Motor neuron (in vitro differentiated cells): ENCODE measurements at regions not wholly inside any gene's neighbourhood (a gene's known extent, or its start where the extent isn't known, plus 50 kb on each side); places are given as distances from the start of the nearest gene placed in this dataset.
"Not testable (repeated sequence)": the region's sequence is repeated elsewhere in the genome, so short reads cannot be mapped to it uniquely, and the experiment has no call there.

ENCODE experiments used
- ATAC-seq, 8 experiments: fragments of 200-7000 bp; cut with Tn5 transposase; replicated peaks in 6 of 8; 2 replicates each; pipeline ENCODE4 v1.8.0; 2021; ENCODE audit warnings: mild to moderate bottlenecking in 8 of 8, moderate library complexity in 8 of 8
- H3K27ac ChIP-seq, 2 donors: fragments of 250-450 bp; sonication (Bioruptor Pico); 2 replicates each; pipeline ENCODE4 v1.9.0; 2021; ENCODE audit warnings: antibody characterized with exemption in 2 of 2, mild to moderate bottlenecking in 2 of 2, moderate library complexity in 1 of 2
- H3K4me1 ChIP-seq, 2 donors: fragments of 250-450 bp; sonication (Bioruptor Pico); replicated peaks in 1 of 2; 2 replicates each; pipeline ENCODE4 v1.6.1; 2021; ENCODE audit warnings: antibody characterized with exemption in 2 of 2, mild to moderate bottlenecking in 2 of 2, moderate library complexity in 1 of 2
- H3K4me3 ChIP-seq, 5 donors: fragments of 250-450 bp; sonication (Bioruptor Pico); 2 replicates each; pipeline ENCODE4 v1.9.0; 2021; ENCODE audit warnings: antibody characterized with exemption in 5 of 5, mild to moderate bottlenecking in 5 of 5, moderate library complexity in 4 of 5
- WGBS, 10 experiments: fragments of 450-650 bp; shearing (Covaris generic); methylation state at CpG; one replicate each; pipeline ENCODE4 v1.0.0; 2022; 5-methylcytosine and 5-hydroxymethylcytosine counted together
- in situ Hi-C, 9 experiments: fragments of 400-800 bp; cut with MboI; loops; one replicate each; pipeline ENCODE4 v1.15.0; 2021; ENCODE audit warnings: low sequenced_read_pairs in 9 of 9, low pct_unique_long_range_greater_than_20kb in 2 of 9; ENCODE audit not compliant: unreplicated experiment in 9 of 9

- no peak overlapping the region for H3K4me3 ChIP-seq
- no peak overlapping the region for H3K27ac ChIP-seq
- peaks cover 11 to 14% of the 10 kb centered on the region in 2 donors for H3K4me1 ChIP-seq
- 89 to 100% (median 97%) methylated on average over 1 to 3 of the region's 3 CpGs; no CpG with 5 or more reads in 1 of the 10 experiments for WGBS, 10 experiments
- ATAC-seq: no peak
- in situ Hi-C loops: no loop called here
Measured at GRCh38 chr3:124633524-124633923, 96.7 kb upstream of the UMPS start.

DNA sequence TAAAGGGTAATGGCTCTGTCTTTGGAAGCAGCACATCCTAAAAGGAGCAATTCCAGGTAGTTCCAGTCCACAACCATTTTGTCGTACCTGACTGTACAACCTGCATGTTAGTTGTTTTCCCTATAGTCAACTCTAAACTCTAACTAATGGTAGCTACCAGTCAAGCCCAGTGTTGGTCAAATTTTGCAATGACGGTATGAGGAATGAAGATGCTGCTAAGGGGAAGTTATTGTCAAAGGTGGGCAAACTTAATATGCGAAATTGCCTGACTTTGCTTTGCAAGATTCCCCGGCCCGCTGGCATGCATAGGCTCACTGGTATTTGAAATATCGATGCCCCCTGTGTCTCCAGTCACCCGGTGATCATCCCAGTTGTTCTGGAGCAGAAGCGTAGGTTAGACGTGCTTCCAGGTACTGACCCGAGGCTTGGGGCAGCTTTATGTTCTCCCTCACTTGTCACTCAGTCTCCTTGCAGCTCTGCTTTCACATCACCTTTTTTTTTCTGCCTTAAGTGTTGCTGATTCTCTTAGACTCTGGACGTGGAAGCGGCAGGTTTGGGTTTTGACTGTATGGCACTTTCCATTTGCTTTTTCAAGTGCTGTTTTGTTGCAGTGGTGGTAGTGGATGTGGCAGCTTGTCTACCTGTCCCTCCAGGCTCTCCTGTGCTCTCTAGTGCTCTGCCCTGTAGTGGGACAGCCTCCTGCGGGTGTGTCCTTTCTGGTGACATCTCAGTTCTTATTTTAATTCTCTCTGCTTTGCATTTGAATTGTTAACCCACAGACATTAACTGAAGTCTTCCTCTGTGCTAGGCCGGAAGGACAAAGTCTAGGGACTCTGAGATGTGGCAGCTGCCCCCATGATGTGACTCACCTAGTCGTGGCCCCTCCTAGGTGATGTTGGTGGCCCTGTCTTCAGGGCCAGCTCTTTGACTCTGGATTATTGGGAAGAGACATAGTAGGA is 95.8 kb upstream of the UMPS start:
- peak in 2 of 8 experiments; percentile 40 to 54 for ATAC-seq
- WGBS, 10 experiments: 34 to 93% (median 80%) methylated on average over 2 to 11 of the region's 15 CpGs; no CpG with 5 or more reads in 1 of the 10 experiments
- peaks cover 5 to 8% of the 10 kb centered on the region in 2 donors for H3K4me1 ChIP-seq
- in situ Hi-C loops: no loop called here
- no peak overlapping the region for H3K27ac ChIP-seq
- no peak overlapping the region for H3K4me3 ChIP-seq

- H3K4me1 ChIP-seq: peaks cover 0 to 1% of the 10 kb centered on the region in 2 donors
- 100% methylated on average over 1 of the region's 1 CpG; no CpG with 5 or more reads in 6 of the 10 experiments for WGBS, 10 experiments
- no peak overlapping the region for H3K27ac ChIP-seq
- in situ Hi-C loops: no loop called here
- H3K4me3 ChIP-seq: no peak overlapping the region
- no peak for ATAC-seq
Measured at GRCh38 chr3:124635169-124635539, 95.1 kb upstream of the UMPS start.

DNA sequence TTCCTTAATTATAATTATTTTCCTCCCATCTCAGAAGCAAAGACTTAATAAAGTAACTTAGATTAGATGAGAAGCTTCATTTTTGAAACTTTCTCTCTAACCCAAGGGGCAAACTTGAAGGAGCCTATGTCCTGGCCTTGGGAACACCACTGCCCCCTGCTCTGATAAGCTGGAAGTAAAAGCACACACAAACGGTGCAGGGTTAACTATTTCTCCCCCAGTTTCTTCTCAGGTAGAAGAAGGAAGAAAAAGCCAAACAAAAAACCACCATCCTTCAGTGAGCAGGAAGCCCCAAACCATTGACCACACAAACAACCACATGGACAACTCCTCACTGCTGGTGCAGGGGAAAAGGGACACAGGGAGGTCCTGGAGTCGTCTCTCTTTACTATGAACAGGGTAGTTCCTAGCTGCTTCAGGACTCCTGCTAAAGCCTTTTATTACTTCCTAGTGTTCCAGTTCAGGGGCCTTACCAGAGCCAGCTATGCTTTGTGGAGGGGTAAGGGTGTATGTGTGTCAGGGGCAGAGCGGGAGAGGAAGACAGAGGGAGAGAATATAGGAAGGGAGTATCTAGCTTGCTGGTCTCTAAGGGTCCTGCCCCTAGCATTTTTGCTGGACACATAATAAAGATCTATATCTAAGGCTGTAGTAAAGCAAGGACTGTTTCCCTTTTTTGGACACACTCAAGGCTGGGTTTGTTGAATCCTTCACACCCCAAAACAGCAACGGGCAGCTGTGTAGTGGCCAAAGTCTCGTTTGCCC is 94.0 kb upstream of the UMPS start:
- in situ Hi-C loops: no loop called here
- WGBS, 10 experiments: 11 to 75% (median 36%) methylated on average over 1 to 3 of the region's 5 CpGs; no CpG with 5 or more reads in 2 of the 10 experiments
- H3K4me1 ChIP-seq: no peaks in the 10 kb centered on the region
- H3K27ac ChIP-seq: no peak overlapping the region
- H3K4me3 ChIP-seq: no peak overlapping the region
- ATAC-seq: no peak

- Histone ChIP-seq H3K27ac (no peak overlapping the region), H3K4me3 (no peak overlapping the region), H3K4me1 (no peaks in the 10 kb centered on the region)
- in situ Hi-C loops: no loop called here
- 45 to 100% (median 88%) methylated on average over 2 to 4 of the region's 4 CpGs; no CpG with 5 or more reads in 2 of the 10 experiments for WGBS, 10 experiments
- ATAC-seq: peak in 2 of 8 experiments; percentile 60 to 71
Measured at GRCh38 chr3:124636863-124637296, 93.4 kb upstream of the UMPS start.

DNA sequence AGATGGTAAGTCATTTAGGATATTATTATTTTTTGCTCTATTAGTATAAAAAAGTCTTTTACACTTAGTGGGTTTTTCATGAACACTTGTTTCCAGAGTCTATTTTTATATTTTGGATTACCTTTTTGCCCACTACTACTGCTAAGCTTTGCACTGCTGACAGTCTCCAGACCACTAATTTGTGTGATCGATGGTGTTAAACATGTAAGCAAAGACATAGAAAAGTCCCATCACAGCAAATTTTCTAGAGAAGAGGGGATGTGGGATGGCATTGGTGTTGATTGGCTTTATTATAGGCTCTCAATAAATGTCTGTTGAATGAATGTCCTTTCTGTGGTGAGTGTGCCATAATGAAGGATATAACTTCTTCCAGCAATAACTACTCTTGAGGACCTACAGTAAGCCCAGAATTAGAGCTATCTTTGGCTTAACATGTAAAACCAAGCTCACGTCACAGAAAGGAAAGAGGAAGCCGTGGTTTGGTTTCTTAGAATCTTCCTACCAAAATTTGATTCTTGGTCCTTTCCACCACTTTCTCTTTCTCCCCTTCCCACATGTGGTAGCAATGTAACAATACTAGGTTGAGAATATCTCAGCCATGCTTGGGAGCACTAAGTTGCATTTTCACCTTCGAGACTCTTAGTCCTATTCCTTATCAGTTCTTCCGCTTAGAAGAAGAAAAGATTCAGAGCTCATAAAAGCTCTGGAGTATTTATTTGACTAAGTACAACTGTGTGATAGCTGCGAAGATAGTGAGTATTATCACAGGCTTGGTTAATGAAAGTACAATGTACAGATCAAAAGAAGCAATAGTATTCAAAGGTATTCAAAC is 90.6 kb upstream of the UMPS start:
- no peak for ATAC-seq
- Histone ChIP-seq H3K27ac (no peak overlapping the region), H3K4me1 (no peaks in the 10 kb centered on the region), H3K4me3 (no peak overlapping the region)
- in situ Hi-C loops: no loop called here
- 51 to 100% (median 95%) methylated on average over 4 to 6 of the region's 6 CpGs; no CpG with 5 or more reads in 2 of the 10 experiments for WGBS, 10 experiments

DNA sequence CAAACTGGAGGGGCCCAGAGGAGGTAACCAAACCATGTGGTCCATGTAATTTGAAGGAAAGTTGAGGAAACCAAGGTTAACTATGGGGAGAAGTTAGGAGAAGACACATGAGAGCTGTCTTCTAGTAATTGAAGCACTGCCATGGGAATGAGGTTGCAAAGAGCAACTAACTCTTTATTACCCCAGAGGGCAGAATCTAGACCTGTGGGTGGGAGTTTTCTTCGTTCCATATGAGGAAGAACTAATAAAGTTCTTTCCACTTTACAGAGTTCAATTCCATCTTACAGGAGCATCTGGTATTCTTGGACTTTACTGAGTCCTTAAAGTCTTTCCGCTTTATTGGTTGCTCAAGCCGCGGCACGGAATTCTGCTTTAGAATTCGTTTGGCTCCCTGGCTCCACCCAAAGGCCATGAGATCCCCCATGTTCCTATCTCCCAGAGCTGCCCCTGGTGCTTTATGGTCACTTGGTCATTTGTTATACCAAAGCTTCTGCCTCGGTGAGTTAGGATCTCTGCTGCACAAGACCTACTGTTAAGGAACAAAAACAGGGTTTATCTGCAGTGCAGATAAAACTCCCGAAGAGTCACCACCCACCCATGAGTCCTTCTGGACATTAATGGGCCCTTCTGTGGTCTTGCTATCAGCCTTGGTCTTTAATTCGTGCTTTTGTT is 89.5 kb upstream of the UMPS start:
- in situ Hi-C loops: no loop called here
- ATAC-seq: no peak

GRCh38 chr3:124643453-124643852 is 86.8 kb upstream of the UMPS start:
- H3K4me1 ChIP-seq: peaks cover 0 to 3% of the 10 kb centered on the region in 2 donors
- no peak for ATAC-seq
- H3K27ac ChIP-seq: no peak overlapping the region
- in situ Hi-C loops: no loop called here
- WGBS, 10 experiments: 70 to 100% (median 80%) methylated on average over 1 to 6 of the region's 6 CpGs; no CpG with 5 or more reads in 1 of the 10 experiments
- H3K4me3 ChIP-seq: no peak overlapping the region

More for the DNA sequence above, 89.5 kb upstream of the UMPS start:
- H3K27ac ChIP-seq: no peak overlapping the region
- WGBS, 10 experiments: 20 to 100% (median 82%) methylated on average over 1 to 9 of the region's 9 CpGs; no CpG with 5 or more reads in 2 of the 10 experiments
- H3K4me1 ChIP-seq: no peaks in the 10 kb centered on the region
- no peak overlapping the region for H3K4me3 ChIP-seq

- H3K4me1 ChIP-seq, ATAC-seq, H3K4me3 ChIP-seq, H3K27ac ChIP-seq, in situ Hi-C loops: not testable (repeated sequence)
- 40 to 100% (median 73%) methylated on average over 1 to 3 of the region's 4 CpGs; no CpG with 5 or more reads in 2 of the 10 experiments for WGBS, 10 experiments
Measured at GRCh38 chr3:124646186-124646585, 84.1 kb upstream of the UMPS start.

GRCh38 chr3:124648551-124648950 is 81.7 kb upstream of the UMPS start:
- H3K27ac ChIP-seq: no peak overlapping the region
- WGBS, 10 experiments: 49 to 100% (median 67%) methylated on average over 1 to 2 of the region's 2 CpGs; no CpG with 5 or more reads in 5 of the 10 experiments

DNA sequence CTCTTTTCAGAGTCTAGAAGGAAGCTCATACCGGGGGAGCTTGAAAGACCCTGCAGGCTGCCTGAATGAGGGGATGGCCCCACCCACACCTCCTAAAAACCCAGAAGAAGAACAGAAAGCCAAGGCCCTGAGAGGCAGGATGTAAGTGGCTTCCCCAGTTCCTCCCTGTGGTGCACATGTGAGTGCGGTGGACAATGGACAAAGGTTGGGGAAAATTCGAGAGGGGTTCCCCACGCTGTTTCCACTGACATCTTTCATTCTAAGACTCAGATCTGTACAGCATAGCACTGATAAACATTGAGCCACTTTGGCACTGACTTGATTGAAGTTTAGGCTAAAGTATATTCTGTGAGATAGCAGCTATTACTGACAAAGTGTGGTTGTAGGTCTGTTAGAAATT is 79.5 kb upstream of the UMPS start:
- Histone ChIP-seq H3K27ac (no peak overlapping the region), H3K4me1 (peaks cover 0 to 5% of the 10 kb centered on the region in 2 donors), H3K4me3 (no peak overlapping the region)
- 53 to 86% (median 74%) methylated on average over 1 to 4 of the region's 4 CpGs; no CpG with 5 or more reads in 4 of the 10 experiments for WGBS, 10 experiments
- ATAC-seq: no peak
- in situ Hi-C loops: no loop called here

More at GRCh38 chr3:124648551-124648950, 81.7 kb upstream of the UMPS start:
- Histone ChIP-seq H3K4me3 (no peak overlapping the region), H3K4me1 (peaks cover 0 to 5% of the 10 kb centered on the region in 2 donors)
- ATAC-seq: peak in 3 of 8 experiments; percentile 24 to 98 (median 50)
- in situ Hi-C loops: no loop called here

GRCh38 chr3:124651416-124651815 is 78.8 kb upstream of the UMPS start:
- H3K4me1 ChIP-seq, H3K27ac ChIP-seq, in situ Hi-C loops, H3K4me3 ChIP-seq, ATAC-seq: not testable (repeated sequence)
- WGBS, 10 experiments: 57 to 100% (median 95%) methylated on average over 1 of the region's 1 CpG; no CpG with 5 or more reads in 6 of the 10 experiments
